Thymus (tissue), 11 donors: ENCODE measurements at regions not wholly inside any gene's neighbourhood (a gene's known extent, or its start where the extent isn't known, plus 50 kb on each side); places are given as distances from the start of the nearest gene placed in this dataset.

ENCODE experiments used
- DNase-seq, 9 donors: peaks; one replicate each; pipeline ENCODE4 v3.0.0-alpha.2; 2013; ENCODE audit warnings: low spot score in 9 of 9, low read depth in 6 of 9, missing footprints in 1 of 9
- H3K27ac ChIP-seq, 2 donors: one replicate each; pipeline ENCODE4 v1.5.1; 2013; ENCODE audit warnings: control low read depth in 1 of 2, low read depth in 1 of 2, low read length in 1 of 2, mild to moderate bottlenecking in 1 of 2, moderate library complexity in 1 of 2
- H3K27me3 ChIP-seq, 2 donors: one replicate each; pipeline ENCODE4 v1.5.1; 2013; ENCODE audit warnings: low read length in 1 of 2; ENCODE audit not compliant: control insufficient read depth in 2 of 2, insufficient read depth in 1 of 2
- H3K36me3 ChIP-seq, 2 donors: one replicate each; pipeline ENCODE4 v1.5.1; 2013; ENCODE audit warnings: low read length in 1 of 2, mild to moderate bottlenecking in 1 of 2, moderate library complexity in 1 of 2; ENCODE audit not compliant: control insufficient read depth in 2 of 2, insufficient read depth in 2 of 2
- H3K4me1 ChIP-seq, 2 donors: one replicate each; pipeline ENCODE4 v1.5.1; 2013; ENCODE audit warnings: low read length in 2 of 2; ENCODE audit not compliant: control insufficient read depth in 2 of 2, insufficient read depth in 2 of 2
- H3K4me3 ChIP-seq, 2 donors: one replicate each; pipeline ENCODE4 v1.5.1; 2013; ENCODE audit warnings: low read length in 2 of 2, control low read depth in 1 of 2, mild to moderate bottlenecking in 1 of 2
- H3K9me3 ChIP-seq, 2 donors: one replicate each; pipeline ENCODE4 v1.5.1; 2013; ENCODE audit warnings: low read length in 1 of 2, mild to moderate bottlenecking in 1 of 2; ENCODE audit not compliant: control insufficient read depth in 2 of 2, insufficient read depth in 1 of 2
- WGBS: extraction: QIAGEN DNeasy Blood & Tissue Kit; methylation state at CpG from one replicate; pipeline ENCODE4 v1.1.7; 2013; 5-methylcytosine and 5-hydroxymethylcytosine counted together
- donor health status: healthy.

GRCh38 chr20:53688085-53688484 is 94.4 kb upstream of the ZNF217 start:
- Histone ChIP-seq H3K36me3 (no peaks in the 10 kb centered on the region), H3K27me3 (no peaks in the 10 kb centered on the region)
- 98% methylated on average over 1 of the region's 1 CpG for WGBS

DNA sequence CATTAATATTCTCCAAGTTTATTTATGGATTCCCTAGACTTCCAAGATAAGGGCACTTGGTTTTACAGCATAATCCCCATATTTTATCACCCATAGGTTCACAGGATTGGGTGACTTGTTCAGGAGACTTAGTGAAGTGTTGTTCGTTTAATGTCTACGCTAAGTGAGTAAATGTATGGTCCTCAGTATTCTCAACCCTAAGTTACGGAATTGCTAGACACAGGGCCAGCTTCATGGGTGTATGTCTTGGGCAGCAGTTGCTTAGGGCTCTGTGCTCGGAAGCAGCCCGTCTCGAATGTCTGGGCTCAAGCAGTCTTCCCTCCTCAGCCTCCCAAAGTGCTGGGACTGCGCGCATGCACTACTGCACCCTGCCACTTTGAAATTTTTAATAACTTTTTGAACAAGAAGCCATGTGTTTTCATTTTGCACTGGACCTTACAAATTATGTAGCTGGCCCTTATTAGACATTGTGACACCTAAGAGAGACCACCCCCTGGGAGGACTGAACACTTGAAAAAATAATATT is 91.5 kb upstream of the ZNF217 start:
- peak overlapping the region in 1 of 2 donors; percentile 83 for H3K27ac ChIP-seq

More at GRCh38 chr20:53688085-53688484, 94.4 kb upstream of the ZNF217 start:
- Histone ChIP-seq H3K9me3 (no peaks in the 10 kb centered on the region), H3K4me1 (peaks cover 15 to 25% of the 10 kb centered on the region in 2 donors), H3K4me3 (no peak overlapping the region), H3K27ac (no peak overlapping the region)
- no peak for DNase-seq

GRCh38 chr20:53683506-53683905 is 89.9 kb upstream of the ZNF217 start:
- H3K27me3 ChIP-seq = no peaks in the 10 kb centered on the region
- H3K4me3 ChIP-seq = no peak overlapping the region
- 98% methylated on average over 3 of the region's 3 CpGs for WGBS
- peaks cover 17 to 44% of the 10 kb centered on the region in 2 donors for H3K4me1 ChIP-seq
- H3K27ac ChIP-seq = no peak overlapping the region
- DNase-seq = no peak
- H3K36me3 ChIP-seq = no peaks in the 10 kb centered on the region
- no peaks in the 10 kb centered on the region for H3K9me3 ChIP-seq

More for the DNA sequence above, 91.5 kb upstream of the ZNF217 start:
- WGBS = 99% methylated on average over 8 of the region's 8 CpGs
- no peaks in the 10 kb centered on the region for H3K9me3 ChIP-seq
- H3K4me3 ChIP-seq = no peak overlapping the region
- H3K27me3 ChIP-seq = no peaks in the 10 kb centered on the region
- no peaks in the 10 kb centered on the region for H3K36me3 ChIP-seq
- H3K4me1 ChIP-seq = peaks cover 12 to 35% of the 10 kb centered on the region in 2 donors
- no peak for DNase-seq

DNA sequence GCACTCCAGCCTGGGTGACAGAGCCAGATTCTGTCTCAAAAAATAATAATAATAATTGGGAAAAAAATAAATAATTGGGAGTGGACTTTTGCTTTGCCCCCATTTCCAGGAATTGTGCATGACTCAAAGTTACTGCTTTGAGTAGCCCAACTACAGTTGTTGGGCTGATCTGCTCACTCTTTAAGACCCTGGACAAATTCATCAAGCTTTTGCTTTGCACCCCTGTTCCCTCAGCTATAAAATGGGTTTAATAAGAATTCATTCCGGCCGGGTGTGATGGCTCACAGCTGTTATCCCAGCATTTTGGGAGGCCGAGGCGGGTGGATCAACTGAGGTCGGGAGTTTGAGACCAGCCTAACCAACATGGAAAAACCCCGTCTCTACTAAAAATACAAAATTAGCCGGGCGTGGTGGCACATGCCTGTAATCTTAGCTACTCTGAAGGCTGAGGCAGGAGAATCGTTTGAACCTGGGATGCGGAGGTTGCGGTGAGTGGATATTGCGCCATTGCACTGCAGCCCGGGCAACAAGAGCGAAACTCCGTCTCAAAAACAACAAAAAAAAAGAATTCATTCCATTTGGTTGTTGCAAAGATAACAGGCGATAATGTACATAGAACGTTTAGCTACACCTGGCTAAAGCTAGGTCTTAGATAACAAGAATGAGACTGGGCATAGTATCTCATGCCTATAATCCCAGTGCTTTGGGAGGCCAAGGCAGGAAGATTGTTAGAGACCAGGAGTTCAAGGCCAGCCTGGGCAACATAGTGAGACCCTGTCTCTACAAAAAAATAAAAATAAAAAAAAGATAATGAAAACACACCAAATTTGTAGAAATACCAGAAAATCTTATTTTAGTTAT is 87.9 kb upstream of the ZNF217 start:
- no peak for DNase-seq
- Histone ChIP-seq H3K4me3 (no peak overlapping the region), H3K27me3 (no peaks in the 10 kb centered on the region), H3K27ac (peak overlapping the region in 1 of 2 donors; percentile 77), H3K36me3 (no peaks in the 10 kb centered on the region), H3K9me3 (no peaks in the 10 kb centered on the region), H3K4me1 (peaks cover 24 to 58% of the 10 kb centered on the region in 2 donors)
- WGBS = 94% methylated on average over 17 of the region's 17 CpGs

- H3K36me3 ChIP-seq = no peaks in the 10 kb centered on the region
- peaks cover 12 to 44% of the 10 kb centered on the region in 2 donors for H3K4me1 ChIP-seq
- H3K4me3 ChIP-seq = no peak overlapping the region
- H3K9me3 ChIP-seq = peaks cover 0 to 8% of the 10 kb centered on the region in 2 donors
- peak in 1 of 9 donors; percentile 53 for DNase-seq
- H3K27me3 ChIP-seq = no peaks in the 10 kb centered on the region
- 83% methylated on average over 7 of the region's 7 CpGs for WGBS
- H3K27ac ChIP-seq = peak overlapping the region; percentile 65 to 95
Observed at GRCh38 chr20:53679597-53680309, 86.1 kb upstream of the ZNF217 start.

- WGBS = 58% methylated on average over 3 of the region's 3 CpGs
- Histone ChIP-seq H3K27me3 (no peaks in the 10 kb centered on the region), H3K36me3 (no peaks in the 10 kb centered on the region), H3K9me3 (peaks cover 0 to 8% of the 10 kb centered on the region in 2 donors), H3K4me1 (peaks cover 12 to 44% of the 10 kb centered on the region in 2 donors), H3K27ac (peak overlapping the region; percentile 27 to 95), H3K4me3 (no peak overlapping the region)
- peak in 2 of 9 donors; percentile 46 to 75 for DNase-seq
Observed at GRCh38 chr20:53678990-53679596, 85.5 kb upstream of the ZNF217 start.

- Histone ChIP-seq H3K36me3 (no peaks in the 10 kb centered on the region), H3K4me1 (peaks cover 12 to 44% of the 10 kb centered on the region in 2 donors), H3K27ac (peak overlapping the region; percentile 92 to 95), H3K9me3 (peaks cover 0 to 8% of the 10 kb centered on the region in 2 donors), H3K4me3 (peak overlapping the region; percentile 5 to 34), H3K27me3 (no peaks in the 10 kb centered on the region)
- no peak for DNase-seq
- 36% methylated on average over 7 of the region's 7 CpGs for WGBS
Observed at GRCh38 chr20:53678315-53678989, 84.8 kb upstream of the ZNF217 start.

- peak in 8 of 9 donors; percentile 65 to 94 (median 80) for DNase-seq
- Histone ChIP-seq H3K27me3 (no peaks in the 10 kb centered on the region), H3K9me3 (peaks cover 0 to 8% of the 10 kb centered on the region in 2 donors), H3K4me1 (peaks cover 12 to 44% of the 10 kb centered on the region in 2 donors), H3K27ac (peak overlapping the region; percentile 92 to 95), H3K36me3 (no peaks in the 10 kb centered on the region), H3K4me3 (peak overlapping the region; percentile 5 to 34)
- WGBS = 28% methylated on average over 12 of the region's 12 CpGs
Observed at GRCh38 chr20:53677447-53678314, 84.0 kb upstream of the ZNF217 start.
